HCT116 (cell line): ENCODE measurements at regions not wholly inside any gene's neighbourhood (a gene's known extent, or its start where the extent isn't known, plus 50 kb on each side); places are given as distances from the start of the nearest gene placed in this dataset.

Source experiments
- ATAC-seq: fragments of 200-7000 bp; cut with Tn5 transposase; 2 replicates; pipeline ENCODE4 v1.9.1; 2020; ENCODE audit warnings: mild to moderate bottlenecking, moderate library complexity
- BruUV-seq: library from RNA; stranded (reverse); fragments of 400-500 nt; replicated peaks from 2 replicates; lab custom pipeline; 2021; lab: Mats Ljungman, UMichigan
- CTCF ChIA-PET: fragments of 300-600 bp; sonication (Branson Sonifier 250); formaldehyde crosslinking; loops from one replicate; lab custom pipeline; 2021; ENCODE audit warnings: antibody characterized with exemption; lab: Charles Lee
- POLR2A ChIA-PET: fragments of 300-600, 350-600 bp; sonication (Branson Sonifier 250); formaldehyde crosslinking; loops from one replicate; lab custom pipeline; 2021; ENCODE audit warnings: antibody characterized with exemption; lab: Charles Lee
- RAD21 ChIA-PET, 2 experiments: fragments of 300-600 bp; sonication (Branson Sonifier 250); formaldehyde crosslinking; loops; one replicate each; lab custom pipeline; 2023; ENCODE audit warnings: low total read pairs in 2 of 2; ENCODE audit not compliant: uncharacterized antibody in 2 of 2, unreplicated experiment in 2 of 2, low non-redundant PET in 1 of 2; lab: Charles Lee
- DNase-seq: peaks from one replicate; pipeline ENCODE4 v3.0.0-alpha.2; 2010; ENCODE audit warnings: low read depth, low spot score
- H2AFZ ChIP-seq: fragments of 200-600 bp; shearing (Covaris generic), sonication (generic); 2 replicates; pipeline ENCODE4 v1.6.1; 2017; ENCODE audit warnings: low read depth, mixed run types, mixed read lengths, antibody characterized with exemption, low read length; ENCODE audit not compliant: poor library complexity, severe bottlenecking
- H3K27ac ChIP-seq: 2 replicates; pipeline ENCODE4 v1.5.1; 2012; ENCODE audit warnings: low read depth, low read length
- H3K27me3 ChIP-seq: fragments of 200-600 bp; sonication (generic); 2 replicates; pipeline ENCODE4 v1.6.1; 2016; ENCODE audit warnings: mixed run types, low read length, mixed read lengths; ENCODE audit not compliant: insufficient read depth
- H3K36me3 ChIP-seq, 2 experiments: fragments of 200-500 bp in 1 of 2; fragments of 200-600 bp in 1 of 2; sonication (Bioruptor generic) in 1 of 2; sonication (generic) in 1 of 2; 2 replicates each; pipeline versions ENCODE4 v1.5.1 to v1.6.1; 2014 to 2016; ENCODE audit warnings: low read length in 2 of 2, inconsistent platforms in 1 of 2, mixed read lengths in 1 of 2, mixed run types in 1 of 2; ENCODE audit not compliant: insufficient read depth in 2 of 2, control insufficient read depth in 1 of 2
- H3K4me1 ChIP-seq, 2 experiments: fragments of 200-600 bp in 1 of 2; sonication (generic) in 1 of 2; 2 replicates each; pipeline versions ENCODE4 v1.5.1 to v1.6.1; 2012 to 2017; ENCODE audit warnings: low read length in 2 of 2, inconsistent platforms in 1 of 2, mild to moderate bottlenecking in 1 of 2, mixed read lengths in 1 of 2, mixed run types in 1 of 2, moderate library complexity in 1 of 2; ENCODE audit not compliant: insufficient read depth in 2 of 2, control insufficient read depth in 1 of 2
- H3K4me2 ChIP-seq: fragments of 200-600 bp; sonication (generic); 2 replicates; pipeline ENCODE4 v1.6.1; 2017; ENCODE audit warnings: mixed run types, low read length, mixed read lengths
- H3K4me3 ChIP-seq, 2 experiments: fragments of 200-600 bp in 1 of 2; sonication (generic) in 1 of 2; replicated peaks in 1 of 2; 2 replicates each; pipeline ENCODE4 v1.5.1; 2011 to 2016; ENCODE audit warnings: low read length in 2 of 2, control low read depth in 1 of 2, low read depth in 1 of 2, mild to moderate bottlenecking in 1 of 2, mixed read lengths in 1 of 2, mixed run types in 1 of 2
- H3K79me2 ChIP-seq: fragments of 200-600 bp; sonication (generic); 2 replicates; pipeline ENCODE4 v1.6.1; 2017; ENCODE audit warnings: mild to moderate bottlenecking, mixed run types, low read length, moderate library complexity, mixed read lengths; ENCODE audit not compliant: insufficient read depth
- H3K9ac ChIP-seq: fragments of 200-600 bp; sonication (generic); 2 replicates; pipeline ENCODE4 v1.6.1; 2016; ENCODE audit warnings: low read length, mixed read lengths
- H3K9me2 ChIP-seq: fragments of 200-600 bp; sonication (generic), shearing (Covaris generic); 2 replicates; pipeline ENCODE4 v1.6.1; 2017; ENCODE audit warnings: mixed run types, mild to moderate bottlenecking, moderate library complexity; ENCODE audit not compliant: insufficient read depth
- H3K9me3 ChIP-seq, 2 experiments: fragments of 200-500 bp in 1 of 2; fragments of 200-600 bp in 1 of 2; sonication (Bioruptor generic) in 1 of 2; sonication (generic) in 1 of 2; 2 replicates each; pipeline ENCODE4 v1.6.1; 2014 to 2017; ENCODE audit warnings: low read length in 2 of 2, mixed read lengths in 2 of 2, inconsistent platforms in 1 of 2, low read depth in 1 of 2, mild to moderate bottlenecking in 1 of 2, mixed run types in 1 of 2, moderate library complexity in 1 of 2; ENCODE audit not compliant: control insufficient read depth in 1 of 2, insufficient read depth in 1 of 2
- H4K20me1 ChIP-seq: fragments of 200-600 bp; sonication (generic), shearing (Covaris generic); 2 replicates; pipeline ENCODE4 v1.6.1; 2017; ENCODE audit warnings: mixed run types, mild to moderate bottlenecking, moderate library complexity; ENCODE audit not compliant: insufficient read depth
- ATF3 ChIP-seq: IDR thresholded peaks from 2 replicates; pipeline ENCODE4 v1.6.1; 2012
- CBX3 ChIP-seq: IDR thresholded peaks from 2 replicates; pipeline ENCODE4 v1.6.1; 2012; ENCODE audit warnings: low read depth
- CEBPB ChIP-seq: IDR thresholded peaks from 2 replicates; pipeline ENCODE4 v1.6.1; 2012; ENCODE audit warnings: low read depth
- EGR1 ChIP-seq: IDR thresholded peaks from 2 replicates; pipeline ENCODE4 v1.6.1; 2012; ENCODE audit warnings: low read depth
- ELF1 ChIP-seq: IDR thresholded peaks from 2 replicates; pipeline ENCODE4 v1.6.1; 2012; ENCODE audit warnings: low read depth, borderline replicate concordance
- EZH2phosphoT487 ChIP-seq: fragments of 200-600 bp; IDR thresholded peaks from 2 replicates; pipeline ENCODE4 v1.6.1; 2018; ENCODE audit warnings: antibody characterized with exemption, borderline replicate concordance
- FOSL1 ChIP-seq: IDR thresholded peaks from 2 replicates; pipeline ENCODE4 v1.6.1; 2012; ENCODE audit warnings: low read depth
- POLR2AphosphoS5 ChIP-seq: IDR thresholded peaks from 2 replicates; pipeline ENCODE4 v1.6.1; 2011; ENCODE audit warnings: mild to moderate bottlenecking, low read depth, low read length, moderate library complexity
- RAD21 ChIP-seq: IDR thresholded peaks from 2 replicates; pipeline ENCODE4 v1.6.1; 2012; ENCODE audit warnings: low read depth, mild to moderate bottlenecking
- SIN3A ChIP-seq: IDR thresholded peaks from 2 replicates; pipeline ENCODE4 v1.6.1; 2012; ENCODE audit warnings: low read depth
- SP1 ChIP-seq: IDR thresholded peaks from 2 replicates; pipeline ENCODE4 v1.6.1; 2012; ENCODE audit warnings: low read depth
- YY1 ChIP-seq: IDR thresholded peaks from 2 replicates; pipeline ENCODE4 v1.6.1; 2011; ENCODE audit warnings: low read length, low read depth, moderate library complexity, mild to moderate bottlenecking; ENCODE audit not compliant: insufficient replicate concordance; ENCODE audit errors: extremely low read depth
- ZFX ChIP-seq: fragments of 450-650 bp; IDR thresholded peaks from 2 replicates; pipeline ENCODE4 v1.6.1; 2017
- intact Hi-C: fragments of 100-400 bp; cut with micrococcal nuclease; formaldehyde crosslinking; loops from 2 replicates; pipeline ENCODE4 v1.10.0; 2022
- TF ChIP-seq, protein P1 (sequence below), 3 experiments: fragments of 200-600 bp in 1 of 3; sonication (generic) in 1 of 3; IDR thresholded peaks in 2 of 3; conservative IDR thresholded peaks in 1 of 3; 2 replicates each; pipeline ENCODE4 v1.5.1; 2012 to 2017; ENCODE audit warnings: low read depth in 2 of 3, low read length in 2 of 3, antibody characterized with exemption in 1 of 3, borderline replicate concordance in 1 of 3, control low read depth in 1 of 3, mild to moderate bottlenecking in 1 of 3, mixed read lengths in 1 of 3, mixed run types in 1 of 3, moderate library complexity in 1 of 3; ENCODE audit not compliant: insufficient read depth in 1 of 3
- TF ChIP-seq, protein P2 (sequence below): IDR thresholded peaks from 2 replicates; pipeline ENCODE4 v1.6.1; 2012

DNA sequence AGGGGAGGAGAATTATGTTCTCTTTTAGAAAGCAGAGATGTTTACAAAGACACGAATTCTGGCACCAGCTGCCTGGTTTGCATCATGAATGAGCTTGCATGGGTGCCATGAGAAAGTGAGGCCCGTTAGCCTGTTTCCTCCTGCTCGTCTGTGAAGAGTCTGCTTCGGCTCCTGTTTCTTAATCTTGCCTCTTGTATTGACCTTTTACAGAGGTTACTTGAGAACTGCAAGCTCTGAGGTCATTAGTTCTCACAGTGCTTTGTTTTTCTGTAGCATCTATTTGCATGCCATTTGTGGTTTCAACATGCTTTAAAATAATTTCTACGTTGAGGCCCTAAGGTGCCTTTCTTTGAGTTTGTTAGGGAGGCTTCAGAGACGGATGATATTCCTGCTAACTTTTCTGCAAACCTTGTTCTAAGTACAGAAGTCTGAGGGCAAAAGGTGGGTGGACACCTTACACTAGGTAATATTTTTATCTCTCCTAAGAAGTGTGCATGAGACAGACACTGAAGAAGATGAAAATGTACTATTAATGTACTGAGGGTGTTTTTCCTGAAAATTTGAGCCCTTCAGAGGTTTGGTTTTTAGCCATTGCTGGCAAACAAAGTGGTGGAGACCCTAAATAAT, 53.4 kb upstream of the LINC00305 start:
- POLR2A ChIA-PET = no interaction called here
- no peaks in the 10 kb centered on the region for H3K9me2 ChIP-seq
- no peak overlapping the region for H2AFZ ChIP-seq
- no peaks in the 10 kb centered on the region for H3K79me2 ChIP-seq
- TF ChIP-seq, protein P1, sequence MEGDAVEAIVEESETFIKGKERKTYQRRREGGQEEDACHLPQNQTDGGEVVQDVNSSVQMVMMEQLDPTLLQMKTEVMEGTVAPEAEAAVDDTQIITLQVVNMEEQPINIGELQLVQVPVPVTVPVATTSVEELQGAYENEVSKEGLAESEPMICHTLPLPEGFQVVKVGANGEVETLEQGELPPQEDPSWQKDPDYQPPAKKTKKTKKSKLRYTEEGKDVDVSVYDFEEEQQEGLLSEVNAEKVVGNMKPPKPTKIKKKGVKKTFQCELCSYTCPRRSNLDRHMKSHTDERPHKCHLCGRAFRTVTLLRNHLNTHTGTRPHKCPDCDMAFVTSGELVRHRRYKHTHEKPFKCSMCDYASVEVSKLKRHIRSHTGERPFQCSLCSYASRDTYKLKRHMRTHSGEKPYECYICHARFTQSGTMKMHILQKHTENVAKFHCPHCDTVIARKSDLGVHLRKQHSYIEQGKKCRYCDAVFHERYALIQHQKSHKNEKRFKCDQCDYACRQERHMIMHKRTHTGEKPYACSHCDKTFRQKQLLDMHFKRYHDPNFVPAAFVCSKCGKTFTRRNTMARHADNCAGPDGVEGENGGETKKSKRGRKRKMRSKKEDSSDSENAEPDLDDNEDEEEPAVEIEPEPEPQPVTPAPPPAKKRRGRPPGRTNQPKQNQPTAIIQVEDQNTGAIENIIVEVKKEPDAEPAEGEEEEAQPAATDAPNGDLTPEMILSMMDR (IDR thresholded peaks at IDR 0.05 in 2 of 3, conservative IDR thresholded peaks at IDR 0.05 in 1 of 3; ENCODE audit: borderline replicate concordance in 1 of 3, insufficient read depth in 1 of 3, low read depth in 2 of 3, low read length in 2 of 3) = no peak
- TF ChIP-seq YY1 (no peak), SP1 (no peak), EGR1 (no peak), ZFX (no peak)
- TF ChIP-seq, all 23 proteins: peak for 0
- intact Hi-C loops = no loop called here
- no peak overlapping the region for H3K9ac ChIP-seq
- H3K4me2 ChIP-seq = no peak overlapping the region
- peaks cover 3 to 7% of the 10 kb centered on the region in 2 experiments; a peak in 2 of 4 replicates for H3K9me3 ChIP-seq
- DNase-seq (no peak), ATAC-seq (no peak)
- no peaks in the 10 kb centered on the region for H3K36me3 ChIP-seq
- BruUV-seq = no TSS peak
- no peak overlapping the region for H3K27ac ChIP-seq
- ChIA-PET CTCF (no interaction called here), RAD21 (no interaction called here)
- H4K20me1 ChIP-seq = no peaks in the 10 kb centered on the region; the same call in 1 of the 2 replicates
- H3K4me1 ChIP-seq = no peaks in the 10 kb centered on the region
- H3K4me3 ChIP-seq = no peak overlapping the region
- no peaks in the 10 kb centered on the region for H3K27me3 ChIP-seq

DNA sequence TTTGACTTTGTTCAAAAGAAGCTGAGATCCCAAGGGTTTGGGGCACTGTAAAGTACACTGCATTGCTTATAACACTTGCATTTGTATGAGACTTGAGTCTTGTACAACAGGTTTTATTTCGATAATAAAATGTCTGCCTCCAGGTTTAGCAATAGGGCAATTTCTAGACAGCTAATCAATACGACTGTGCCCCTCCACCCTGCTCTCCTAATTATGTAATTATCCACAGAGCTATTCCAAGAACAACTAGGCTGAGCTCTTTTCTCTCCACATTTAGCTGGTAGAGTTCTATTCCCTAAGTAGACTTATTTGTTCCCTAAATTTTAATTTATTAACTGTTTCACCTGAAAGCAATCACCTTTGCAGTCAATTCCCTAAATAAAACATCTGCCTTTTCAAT, 52.9 kb upstream of the LINC00305 start:
- Histone ChIP-seq H4K20me1 (no peaks in the 10 kb centered on the region; the same call in 1 of the 2 replicates), H3K9ac (no peak overlapping the region), H2AFZ (no peak overlapping the region), H3K27me3 (no peaks in the 10 kb centered on the region), H3K27ac (no peak overlapping the region), H3K9me2 (no peaks in the 10 kb centered on the region), H3K79me2 (no peaks in the 10 kb centered on the region), H3K9me3 (peaks cover 2 to 3% of the 10 kb centered on the region in 2 experiments; a peak in 2 of 4 replicates), H3K4me2 (no peak overlapping the region), H3K4me3 (no peak overlapping the region), H3K36me3 (no peaks in the 10 kb centered on the region), H3K4me1 (no peaks in the 10 kb centered on the region)
- POLR2A ChIA-PET = no interaction called here
- DNase-seq (no peak), ATAC-seq (no peak)
- RAD21 ChIA-PET = no interaction called here
- intact Hi-C loops = no loop called here
- CTCF ChIA-PET = no interaction called here
- TF ChIP-seq FOSL1 (no peak), POLR2AphosphoS5 (no peak), RAD21 (no peak), ELF1 (no peak), CEBPB (no peak), ZFX (no peak), EZH2phosphoT487 (no peak), EGR1 (no peak), CBX3 (no peak), SP1 (no peak), ATF3 (no peak), SIN3A (no peak)
- TF ChIP-seq, protein P1 (IDR thresholded peaks at IDR 0.05 in 2 of 3, conservative IDR thresholded peaks at IDR 0.05 in 1 of 3; ENCODE audit: borderline replicate concordance in 1 of 3, insufficient read depth in 1 of 3, low read depth in 2 of 3, low read length in 2 of 3) = no peak
- TF ChIP-seq, protein P2, sequence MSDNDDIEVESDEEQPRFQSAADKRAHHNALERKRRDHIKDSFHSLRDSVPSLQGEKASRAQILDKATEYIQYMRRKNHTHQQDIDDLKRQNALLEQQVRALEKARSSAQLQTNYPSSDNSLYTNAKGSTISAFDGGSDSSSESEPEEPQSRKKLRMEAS = no peak
- BruUV-seq = no TSS peak
